Activated CD4-positive, alpha-beta T cell treated with anti-CD3 and anti-CD28 coated beads, Interleukin-2, amount 50 U/mL, for 24 hours (primary cell): ENCODE measurements at regions not wholly inside any gene's neighbourhood (a gene's known extent, or its start where the extent isn't known, plus 50 kb on each side); places are given as distances from the start of the nearest gene placed in this dataset.

ENCODE experiments used
- DNase-seq, 2 donors: peaks; one replicate each; pipeline ENCODE4 v3.0.0-alpha.2; 2020; ENCODE audit warnings: low read depth in 1 of 2, low spot score in 1 of 2

GRCh38 chr10:2280713-2281300 lies 543.5 kb upstream of the ADARB2 start:
- DNase-seq, result no peak

GRCh38 chr10:2279711-2280110 lies 542.4 kb upstream of the ADARB2 start:
- no peak for DNase-seq

GRCh38 chr10:2278363-2278762 lies 541.0 kb upstream of the ADARB2 start:
- no peak for DNase-seq

GRCh38 chr10:2263561-2263960 lies 526.2 kb upstream of the ADARB2 start:
- DNase-seq, result no peak

GRCh38 chr10:2262878-2263277 lies 525.6 kb upstream of the ADARB2 start:
- no peak for DNase-seq

- no peak for DNase-seq
Measured at GRCh38 chr10:2262333-2262732, 525.0 kb upstream of the ADARB2 start.

- DNase-seq, result no peak
Measured at GRCh38 chr10:2256241-2256640, 518.9 kb upstream of the ADARB2 start.

GRCh38 chr10:2252096-2252495 lies 514.8 kb upstream of the ADARB2 start:
- no peak for DNase-seq

GRCh38 chr10:2251631-2252030 lies 514.3 kb upstream of the ADARB2 start:
- DNase-seq, result no peak

- DNase-seq, result no peak
Measured at GRCh38 chr10:2246747-2247146, 509.4 kb upstream of the ADARB2 start.

- DNase-seq, result no peak
Measured at GRCh38 chr10:2245580-2245979, 508.3 kb upstream of the ADARB2 start.

GRCh38 chr10:2244471-2244870 lies 507.1 kb upstream of the ADARB2 start:
- no peak for DNase-seq

- DNase-seq, result no peak
Measured at GRCh38 chr10:2236876-2237275, 499.6 kb upstream of the ADARB2 start.

- no peak for DNase-seq
Measured at GRCh38 chr10:2232479-2232878, 495.2 kb upstream of the ADARB2 start.

GRCh38 chr10:2230478-2230877 lies 493.2 kb upstream of the ADARB2 start:
- no peak for DNase-seq

- no peak for DNase-seq
Measured at GRCh38 chr10:2228320-2228901, 491.1 kb upstream of the ADARB2 start.

- no peak for DNase-seq
Measured at GRCh38 chr10:2225609-2226008, 488.3 kb upstream of the ADARB2 start.

- DNase-seq, result no peak
Measured at GRCh38 chr10:2223548-2224320, 486.4 kb upstream of the ADARB2 start.

GRCh38 chr10:2222631-2223030 lies 485.3 kb upstream of the ADARB2 start:
- no peak for DNase-seq

GRCh38 chr10:2214805-2215204 lies 477.5 kb upstream of the ADARB2 start:
- DNase-seq, result no peak

GRCh38 chr10:2214092-2214491 lies 476.8 kb upstream of the ADARB2 start:
- no peak for DNase-seq

GRCh38 chr10:2212244-2212834 lies 475.0 kb upstream of the ADARB2 start:
- no peak for DNase-seq
